HG02885 (cell line): ENCODE measurements at regions not wholly inside any gene's neighbourhood (a gene's known extent, or its start where the extent isn't known, plus 50 kb on each side); places are given as distances from the start of the nearest gene placed in this dataset.

Experiments
- ATAC-seq: cut with Tn5 transposase; IDR thresholded peaks from one replicate; pipeline ENCODE4 v1.9.1; 2021; ENCODE audit warnings: mild to moderate bottlenecking; ENCODE audit not compliant: unreplicated experiment, poor library complexity

GRCh38 chr9:99605016-99605743 lies 216.5 kb upstream of the NR4A3 start:
- ATAC-seq = no peak

- ATAC-seq = no peak
These were observed 215.4 kb upstream of the NR4A3 start for GRCh38 chr9:99606296-99606695.

GRCh38 chr9:99606957-99607356 lies 214.7 kb upstream of the NR4A3 start:
- no peak for ATAC-seq

- no peak for ATAC-seq
These were observed 213.7 kb upstream of the NR4A3 start for GRCh38 chr9:99607842-99608448.

GRCh38 chr9:99614341-99614740 lies 207.3 kb upstream of the NR4A3 start:
- ATAC-seq = no peak

- ATAC-seq = no peak
These were observed 200.6 kb upstream of the NR4A3 start for GRCh38 chr9:99621040-99621439.

GRCh38 chr9:99622679-99623078 lies 199.0 kb upstream of the NR4A3 start:
- ATAC-seq = no peak

GRCh38 chr9:99623780-99624364 lies 197.8 kb upstream of the NR4A3 start:
- ATAC-seq = no peak

GRCh38 chr9:99624499-99625233 lies 197.0 kb upstream of the NR4A3 start:
- no peak for ATAC-seq

GRCh38 chr9:99626426-99626825 lies 195.3 kb upstream of the NR4A3 start:
- ATAC-seq = no peak

GRCh38 chr9:99628285-99628684 lies 193.4 kb upstream of the NR4A3 start:
- ATAC-seq = no peak

- ATAC-seq = no peak
These were observed 192.7 kb upstream of the NR4A3 start for GRCh38 chr9:99628849-99629620.

- ATAC-seq = no peak
These were observed 189.2 kb upstream of the NR4A3 start for GRCh38 chr9:99632349-99633038.

GRCh38 chr9:99633265-99633664 lies 188.4 kb upstream of the NR4A3 start:
- no peak for ATAC-seq

- no peak for ATAC-seq
These were observed 187.5 kb upstream of the NR4A3 start for GRCh38 chr9:99634186-99634585.

- ATAC-seq = no peak
These were observed 186.7 kb upstream of the NR4A3 start for GRCh38 chr9:99635032-99635431.

- no peak for ATAC-seq
These were observed 184.0 kb upstream of the NR4A3 start for GRCh38 chr9:99637641-99638040.

GRCh38 chr9:99638971-99639370 lies 182.7 kb upstream of the NR4A3 start:
- ATAC-seq = no peak

GRCh38 chr9:99647604-99648003 lies 174.1 kb upstream of the NR4A3 start:
- no peak for ATAC-seq
